Esophagus (tissue), 2 donors: ENCODE measurements at regions not wholly inside any gene's neighbourhood (a gene's known extent, or its start where the extent isn't known, plus 50 kb on each side); places are given as distances from the start of the nearest gene placed in this dataset.
A peak's percentile ranks its signal among the peaks of the same experiment; 100 is the strongest.
"Not testable (repeated sequence)": the region's sequence is repeated elsewhere in the genome, so short reads cannot be mapped to it uniquely, and the experiment has no call there.

Experiments used
- H3K27ac ChIP-seq, 2 donors: one replicate each; pipeline ENCODE4 v1.5.1; 2013; ENCODE audit warnings: low read depth in 2 of 2, mild to moderate bottlenecking in 2 of 2, inconsistent platforms in 1 of 2, low read length in 1 of 2, moderate library complexity in 1 of 2
- H3K27me3 ChIP-seq, 2 donors: one replicate each; pipeline ENCODE4 v1.6.1; 2013; ENCODE audit warnings: low read length in 2 of 2, control low read depth in 1 of 2, mild to moderate bottlenecking in 1 of 2; ENCODE audit not compliant: insufficient read depth in 2 of 2, control insufficient read depth in 1 of 2
- H3K36me3 ChIP-seq, 2 donors: one replicate each; pipeline ENCODE4 v1.6.1; 2013; ENCODE audit warnings: low read length in 1 of 2; ENCODE audit not compliant: control insufficient read depth in 2 of 2, insufficient read depth in 2 of 2
- H3K4me1 ChIP-seq, 2 donors: one replicate each; pipeline ENCODE4 v1.6.1; 2013; ENCODE audit warnings: low read length in 1 of 2; ENCODE audit not compliant: control insufficient read depth in 2 of 2, insufficient read depth in 2 of 2
- H3K4me3 ChIP-seq, 2 donors: one replicate each; pipeline ENCODE4 v1.5.1; 2013; ENCODE audit warnings: low read length in 2 of 2, mild to moderate bottlenecking in 2 of 2, low read depth in 1 of 2, moderate library complexity in 1 of 2
- H3K9me3 ChIP-seq, 2 donors: one replicate each; pipeline ENCODE4 v1.6.1; 2013; ENCODE audit warnings: mild to moderate bottlenecking in 2 of 2, low read depth in 1 of 2, low read length in 1 of 2, moderate library complexity in 1 of 2; ENCODE audit not compliant: control insufficient read depth in 2 of 2, insufficient read depth in 1 of 2
- WGBS, 2 donors: extraction: QIAGEN DNeasy Blood & Tissue Kit; methylation state at CpG; one replicate each; pipeline ENCODE4 v1.1.7; 2013; 5-methylcytosine and 5-hydroxymethylcytosine counted together
- donor health status: healthy with polysubstance abuse.
- donor health status: Bipolar disorder and iron deficiency.

DNA sequence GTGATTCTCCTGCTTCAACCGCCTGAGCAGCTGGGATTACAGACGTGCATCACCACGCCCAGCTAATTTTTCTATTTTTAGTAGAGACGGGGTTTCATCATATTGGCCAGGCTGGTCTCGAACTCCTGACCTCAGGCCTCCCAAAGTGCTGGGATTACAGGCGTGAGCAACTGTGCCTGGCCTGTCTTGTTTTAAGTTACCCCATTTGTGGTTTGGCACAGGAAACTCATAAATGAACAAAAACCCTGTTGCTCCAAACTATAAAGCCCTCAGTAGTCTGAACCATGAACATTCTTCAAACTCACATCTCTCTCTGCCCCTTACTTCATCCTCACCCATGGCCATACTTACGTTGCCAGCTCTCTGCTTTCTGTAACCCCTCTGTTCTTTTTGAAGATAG is 61.7 kb downstream of the RHOU start:
- not testable (repeated sequence) for H3K27ac ChIP-seq, H3K4me1 ChIP-seq, H3K4me3 ChIP-seq, H3K9me3 ChIP-seq, H3K36me3 ChIP-seq, H3K27me3 ChIP-seq
- 77 to 81% methylated on average over 7 of the region's 7 CpGs for WGBS, 2 donors

DNA sequence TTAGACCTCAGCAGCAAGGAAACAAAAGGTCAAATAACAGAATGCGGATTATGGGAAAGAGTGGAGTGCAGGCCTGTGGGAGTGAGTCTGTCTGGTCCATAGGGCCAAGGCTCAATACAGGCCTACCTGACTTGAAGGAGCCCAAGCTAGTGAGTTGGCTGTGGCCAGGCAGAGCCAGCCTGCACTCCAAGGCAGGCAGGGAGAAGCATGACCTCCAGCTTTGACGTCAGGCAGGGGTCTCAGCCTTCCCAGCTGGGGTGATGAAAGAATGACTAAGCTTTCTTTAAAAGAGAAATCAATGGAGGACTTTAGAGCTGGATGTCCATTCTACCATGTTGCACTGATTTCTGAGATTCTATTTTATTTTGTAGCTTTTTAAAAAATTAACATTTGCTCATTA is 62.8 kb downstream of the RHOU start:
- H3K4me1 ChIP-seq, result no peaks in the 10 kb centered on the region
- no peak overlapping the region for H3K4me3 ChIP-seq
- 85 to 87% methylated on average over 2 of the region's 2 CpGs for WGBS, 2 donors
- no peak overlapping the region for H3K27ac ChIP-seq
- H3K27me3 ChIP-seq, result no peaks in the 10 kb centered on the region
- H3K9me3 ChIP-seq, result no peaks in the 10 kb centered on the region
- no peaks in the 10 kb centered on the region for H3K36me3 ChIP-seq

DNA sequence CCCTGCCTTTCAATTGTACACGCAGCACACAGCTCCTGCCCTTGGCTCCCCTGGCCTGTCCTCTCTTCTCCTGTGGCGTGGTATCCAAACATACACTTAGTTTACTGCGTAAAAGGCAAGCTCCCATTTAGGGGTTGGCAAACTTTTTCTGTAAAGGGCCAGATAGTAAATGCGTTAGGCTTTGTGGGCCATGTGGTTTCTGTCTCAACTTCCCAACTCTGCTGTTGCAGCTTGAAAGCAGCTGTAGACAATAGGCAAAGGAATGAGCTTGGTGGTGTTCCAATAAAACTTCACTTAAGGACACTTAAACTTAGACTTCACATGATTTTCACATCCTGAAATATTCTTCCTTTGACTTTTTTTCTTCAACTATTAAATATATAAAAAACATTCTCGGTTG is 63.3 kb downstream of the RHOU start:
- WGBS, 2 donors, result 76 to 80% methylated on average over 5 of the region's 5 CpGs
- Histone ChIP-seq H3K27me3 (no peaks in the 10 kb centered on the region), H3K36me3 (no peaks in the 10 kb centered on the region), H3K27ac (no peak overlapping the region), H3K4me1 (no peaks in the 10 kb centered on the region), H3K9me3 (no peaks in the 10 kb centered on the region), H3K4me3 (no peak overlapping the region)

DNA sequence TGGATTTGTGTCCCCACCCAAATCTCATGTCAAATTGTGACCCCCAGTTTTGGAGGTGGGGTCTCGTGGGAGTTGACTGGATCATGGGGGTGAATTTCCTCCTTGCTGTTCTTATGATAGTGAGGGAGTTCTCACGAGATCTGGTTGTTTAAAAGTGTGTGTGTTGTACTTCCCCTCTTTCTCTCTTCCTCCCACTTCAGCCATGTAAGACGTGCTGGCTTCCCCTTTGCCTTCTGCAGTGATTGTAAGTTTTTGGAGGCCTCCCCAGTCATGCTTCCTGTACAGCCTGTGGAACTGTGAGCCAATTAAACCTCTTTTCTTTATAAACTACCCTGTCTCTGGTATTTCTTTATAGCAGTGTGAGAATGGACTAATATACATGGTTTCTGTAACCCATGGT is 64.6 kb downstream of the RHOU start:
- Histone ChIP-seq H3K4me1 (peaks cover 0 to 2% of the 10 kb centered on the region in 2 donors), H3K9me3 (no peaks in the 10 kb centered on the region), H3K36me3 (no peaks in the 10 kb centered on the region), H3K4me3 (no peak overlapping the region), H3K27ac (no peak overlapping the region), H3K27me3 (no peaks in the 10 kb centered on the region)
- 47 to 57% methylated on average over 3 of the region's 3 CpGs for WGBS, 2 donors

- Histone ChIP-seq H3K4me3 (no peak overlapping the region), H3K36me3 (no peaks in the 10 kb centered on the region), H3K27me3 (no peaks in the 10 kb centered on the region), H3K4me1 (peaks cover 0 to 2% of the 10 kb centered on the region in 2 donors), H3K27ac (no peak overlapping the region), H3K9me3 (no peaks in the 10 kb centered on the region)
Measured at GRCh38 chr1:228801068-228801467, 65.8 kb downstream of the RHOU start.

GRCh38 chr1:228802386-228803220 is 67.3 kb downstream of the RHOU start:
- Histone ChIP-seq H3K36me3 (no peaks in the 10 kb centered on the region), H3K27me3 (no peaks in the 10 kb centered on the region), H3K27ac (peak overlapping the region in 1 of 2 donors; percentile 13), H3K9me3 (no peaks in the 10 kb centered on the region), H3K4me1 (peaks cover 0 to 2% of the 10 kb centered on the region in 2 donors), H3K4me3 (no peak overlapping the region)
- WGBS, 2 donors, result 56 to 62% methylated on average over 11 of the region's 11 CpGs

DNA sequence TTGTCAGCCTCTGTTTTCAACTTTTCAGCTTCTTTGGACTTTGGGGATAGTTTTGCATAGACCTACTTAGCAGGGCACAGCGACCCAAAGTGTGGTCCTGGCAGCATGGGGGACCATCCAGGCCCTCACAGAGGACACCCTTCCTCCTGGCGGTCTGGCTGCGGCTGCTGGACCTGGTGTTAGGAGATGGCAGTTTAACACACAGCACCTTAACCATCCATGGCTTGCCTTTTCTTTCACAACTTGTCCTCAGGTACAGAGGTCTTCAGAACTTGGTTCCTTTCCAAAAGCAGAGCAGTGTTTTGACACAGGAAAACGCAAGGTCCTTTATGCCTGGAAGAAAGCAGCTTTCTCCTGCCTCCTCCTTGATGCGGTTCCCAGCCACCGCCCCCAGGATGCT is 68.1 kb downstream of the RHOU start:
- no peak overlapping the region for H3K27ac ChIP-seq
- H3K4me3 ChIP-seq, result no peak overlapping the region
- 83 to 94% methylated on average over 6 of the region's 6 CpGs for WGBS, 2 donors
- no peaks in the 10 kb centered on the region for H3K27me3 ChIP-seq
- no peaks in the 10 kb centered on the region for H3K9me3 ChIP-seq
- H3K36me3 ChIP-seq, result no peaks in the 10 kb centered on the region
- H3K4me1 ChIP-seq, result peaks cover 0 to 2% of the 10 kb centered on the region in 2 donors

GRCh38 chr1:228804173-228804572 is 68.9 kb downstream of the RHOU start:
- 96 to 100% methylated on average over 1 of the region's 1 CpG for WGBS, 2 donors
- Histone ChIP-seq H3K9me3 (no peaks in the 10 kb centered on the region), H3K4me1 (peaks cover 0 to 2% of the 10 kb centered on the region in 2 donors), H3K27ac (no peak overlapping the region), H3K36me3 (no peaks in the 10 kb centered on the region), H3K4me3 (no peak overlapping the region), H3K27me3 (no peaks in the 10 kb centered on the region)

- no peaks in the 10 kb centered on the region for H3K27me3 ChIP-seq
- no peak overlapping the region for H3K27ac ChIP-seq
- no peak overlapping the region for H3K4me3 ChIP-seq
- no peaks in the 10 kb centered on the region for H3K9me3 ChIP-seq
- H3K4me1 ChIP-seq, result peaks cover 0 to 2% of the 10 kb centered on the region in 2 donors
- no peaks in the 10 kb centered on the region for H3K36me3 ChIP-seq
- WGBS, 2 donors, result 53 to 55% methylated on average over 11 of the region's 11 CpGs
Measured at GRCh38 chr1:228804640-228805413, 69.5 kb downstream of the RHOU start.
